ENCODE measurements at regions not wholly inside any gene's neighbourhood (a gene's known extent, or its start where the extent isn't known, plus 50 kb on each side); places are given as distances from the start of the nearest gene placed in this dataset.

DNA sequence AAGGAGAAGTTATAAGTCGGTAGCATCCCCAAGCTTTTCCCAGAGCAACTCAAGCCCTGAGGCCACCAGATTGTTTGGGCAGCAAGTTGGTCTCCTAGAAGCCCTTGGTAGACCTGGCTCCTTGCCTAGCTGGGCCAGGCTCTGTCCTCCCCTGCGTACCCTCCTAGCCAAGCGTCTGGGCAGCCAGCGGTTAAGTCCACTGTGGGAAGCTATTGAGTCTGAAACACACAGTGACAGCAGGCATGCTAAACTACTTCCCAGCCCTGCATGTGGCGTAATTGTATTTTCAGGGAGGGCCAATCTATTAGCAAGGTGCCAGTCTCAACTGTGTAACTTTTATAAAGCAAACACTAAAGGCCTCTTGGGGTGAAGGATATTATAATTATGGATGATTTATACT lies 419.1 kb upstream of the RBFOX1 start:
- ChIA-PET POLR2A (no interaction called here), CTCF (interaction anchor here (1.4 kb wide), 1 partner anchor 9 kb away, joined by 4 read pairs; no protein-coding TSS in a partner anchor)
- TF ChIP-seq, protein P1, sequence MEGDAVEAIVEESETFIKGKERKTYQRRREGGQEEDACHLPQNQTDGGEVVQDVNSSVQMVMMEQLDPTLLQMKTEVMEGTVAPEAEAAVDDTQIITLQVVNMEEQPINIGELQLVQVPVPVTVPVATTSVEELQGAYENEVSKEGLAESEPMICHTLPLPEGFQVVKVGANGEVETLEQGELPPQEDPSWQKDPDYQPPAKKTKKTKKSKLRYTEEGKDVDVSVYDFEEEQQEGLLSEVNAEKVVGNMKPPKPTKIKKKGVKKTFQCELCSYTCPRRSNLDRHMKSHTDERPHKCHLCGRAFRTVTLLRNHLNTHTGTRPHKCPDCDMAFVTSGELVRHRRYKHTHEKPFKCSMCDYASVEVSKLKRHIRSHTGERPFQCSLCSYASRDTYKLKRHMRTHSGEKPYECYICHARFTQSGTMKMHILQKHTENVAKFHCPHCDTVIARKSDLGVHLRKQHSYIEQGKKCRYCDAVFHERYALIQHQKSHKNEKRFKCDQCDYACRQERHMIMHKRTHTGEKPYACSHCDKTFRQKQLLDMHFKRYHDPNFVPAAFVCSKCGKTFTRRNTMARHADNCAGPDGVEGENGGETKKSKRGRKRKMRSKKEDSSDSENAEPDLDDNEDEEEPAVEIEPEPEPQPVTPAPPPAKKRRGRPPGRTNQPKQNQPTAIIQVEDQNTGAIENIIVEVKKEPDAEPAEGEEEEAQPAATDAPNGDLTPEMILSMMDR (IDR thresholded peaks at IDR 0.05; ENCODE audit: control extremely low read depth, extremely low read depth, low read depth, missing control alignments) = no peak
- no peak for DNase-seq (ENCODE audit: extremely low spot score)

DNA sequence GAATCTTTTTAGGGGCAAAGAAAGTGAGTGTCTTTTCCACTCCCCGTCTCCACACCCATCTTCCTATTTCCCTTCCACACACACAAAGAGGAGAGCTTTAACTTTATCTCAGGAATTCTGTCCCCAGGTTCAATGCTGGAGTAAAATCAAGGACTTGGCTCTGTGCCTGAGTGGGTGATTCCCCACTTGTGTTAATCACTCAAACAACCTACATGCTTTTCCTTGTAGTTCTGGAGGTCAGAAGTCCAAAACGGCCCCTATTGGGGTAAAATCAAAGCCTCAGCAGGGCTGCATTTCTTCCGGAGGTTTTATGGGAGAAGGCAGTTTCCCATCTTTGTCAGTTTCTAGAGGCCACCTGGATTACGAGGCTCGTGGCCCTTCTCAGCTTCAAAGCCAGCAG lies 422.3 kb upstream of the RBFOX1 start:
- TF ChIP-seq, protein P1 (IDR thresholded peaks at IDR 0.05; ENCODE audit: control extremely low read depth, extremely low read depth, low read depth, missing control alignments) = no peak
- CTCF ChIA-PET = no interaction called here
- POLR2A ChIA-PET = no interaction called here
- no peak for DNase-seq (ENCODE audit: extremely low spot score)

DNA sequence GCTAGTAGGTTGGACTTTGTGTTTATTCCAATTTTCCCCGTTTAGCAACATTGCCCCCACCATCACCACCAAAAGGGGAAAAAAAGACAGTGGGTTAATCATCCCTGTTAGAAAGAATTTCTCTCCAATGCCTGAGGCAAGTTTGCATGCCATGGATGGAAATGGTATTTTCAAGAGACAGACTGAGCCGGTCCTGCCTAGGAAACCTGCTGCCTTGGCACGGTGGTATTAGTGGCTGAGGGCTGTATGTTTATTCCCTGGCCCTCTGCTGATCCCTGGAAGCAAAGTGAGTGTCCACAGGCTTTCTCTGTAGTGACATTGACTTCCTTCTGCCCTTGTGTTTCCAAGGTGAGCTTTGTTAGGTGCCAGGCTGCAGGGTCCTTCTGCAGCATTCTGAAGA lies 427.0 kb upstream of the RBFOX1 start:
- DNase-seq (ENCODE audit: extremely low spot score) = no peak
- ChIA-PET POLR2A (no interaction called here), CTCF (interaction anchor here (1.6 kb wide), 1 partner anchor 7 kb away, joined by 4 read pairs; no protein-coding TSS in a partner anchor)
- TF ChIP-seq, protein P1 (IDR thresholded peaks at IDR 0.05; ENCODE audit: control extremely low read depth, extremely low read depth, low read depth, missing control alignments) = no peak

DNA sequence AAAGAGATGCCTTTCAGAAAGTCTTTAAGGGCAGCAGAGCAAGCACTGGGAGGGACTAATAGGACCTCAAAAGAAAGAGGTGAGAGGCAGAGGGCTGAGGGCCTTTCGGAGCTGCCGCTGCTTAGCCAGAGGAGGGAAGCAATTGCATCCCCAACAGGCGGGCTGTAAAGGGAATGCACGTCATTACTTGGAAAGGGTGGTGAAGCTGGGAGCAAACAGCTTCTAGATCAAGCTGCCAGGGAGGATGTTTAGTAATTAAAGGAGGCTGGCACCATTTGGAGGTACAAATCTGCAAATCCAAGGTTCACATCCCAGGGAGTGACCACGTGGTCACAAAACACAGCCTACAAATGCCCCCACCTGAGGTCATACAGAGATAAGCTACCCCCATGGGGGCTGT lies 429.0 kb upstream of the RBFOX1 start:
- CTCF ChIA-PET = no interaction called here

DNA sequence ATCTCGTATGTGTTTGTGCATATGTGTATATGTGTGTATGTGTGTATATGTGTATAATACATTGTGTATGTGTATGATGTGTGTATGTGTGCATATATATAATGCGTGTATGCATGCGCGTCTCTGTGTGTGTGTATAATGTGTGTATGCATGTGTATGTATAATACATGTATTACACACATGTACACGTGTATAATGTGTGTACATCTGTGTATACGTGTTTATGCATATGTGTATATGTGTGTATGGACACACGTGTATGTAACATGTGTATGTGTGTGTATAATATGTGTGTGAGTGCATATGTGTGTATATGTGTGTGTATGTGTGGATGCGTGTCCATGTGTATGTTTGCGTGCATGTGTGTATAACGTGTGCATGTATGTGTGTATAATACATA lies 433.7 kb upstream of the RBFOX1 start:
- TF ChIP-seq, protein P1 (IDR thresholded peaks at IDR 0.05; ENCODE audit: control extremely low read depth, extremely low read depth, low read depth, missing control alignments) = no peak
- ChIA-PET CTCF (no interaction called here), POLR2A (no interaction called here)
- no peak for DNase-seq (ENCODE audit: extremely low spot score)

More for the DNA sequence above, 429.0 kb upstream of the RBFOX1 start:
- no peak for DNase-seq (ENCODE audit: extremely low spot score)
- TF ChIP-seq, protein P1 (IDR thresholded peaks at IDR 0.05; ENCODE audit: control extremely low read depth, extremely low read depth, low read depth, missing control alignments) = no peak
- POLR2A ChIA-PET = no interaction called here

DNA sequence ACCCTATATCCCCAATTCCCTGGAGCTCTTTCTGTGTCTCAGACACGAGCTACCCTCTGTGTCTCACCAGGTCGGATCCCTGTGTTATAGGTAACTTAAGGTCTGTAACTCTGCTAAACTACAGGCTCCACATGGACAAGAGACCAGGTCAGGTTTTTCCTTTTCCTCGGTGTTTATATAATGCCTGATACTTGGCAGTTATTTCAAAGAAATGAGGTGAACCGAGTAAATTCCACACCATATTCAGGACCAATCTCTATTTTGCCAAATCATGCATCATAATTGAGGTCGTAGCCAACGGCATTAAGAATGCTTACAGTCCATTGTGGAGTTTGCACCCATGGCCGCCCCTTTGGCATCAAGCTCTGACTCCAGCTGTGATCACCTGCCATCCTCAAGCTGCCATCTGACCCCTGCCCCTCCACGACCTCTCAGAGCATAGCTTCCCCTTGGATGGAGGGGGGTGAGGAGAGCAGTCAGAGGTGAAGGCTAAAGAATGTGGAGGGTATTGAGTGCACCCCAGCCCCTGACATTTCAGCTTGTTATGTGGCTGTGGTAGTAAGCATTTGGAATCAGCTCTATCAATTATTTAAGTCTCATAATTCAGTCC lies 434.7 kb upstream of the RBFOX1 start:
- ChIA-PET CTCF (interaction anchor here (1.4 kb wide), 1 partner anchor 9 kb away, joined by 3 read pairs; no protein-coding TSS in a partner anchor), POLR2A (no interaction called here)
- DNase-seq (ENCODE audit: extremely low spot score) = no peak
- TF ChIP-seq, protein P1 (IDR thresholded peaks at IDR 0.05; ENCODE audit: control extremely low read depth, extremely low read depth, low read depth, missing control alignments) = no peak
